Ascending aorta (tissue), 2 donors: ENCODE measurements at regions not wholly inside any gene's neighbourhood (a gene's known extent, or its start where the extent isn't known, plus 50 kb on each side); places are given as distances from the start of the nearest gene placed in this dataset.

Source experiments
- DNase-seq, 2 donors: peaks; one replicate each; pipeline ENCODE4 v3.0.0-alpha.2; 2019; ENCODE audit warnings: low spot score in 2 of 2
- H3K27ac ChIP-seq, 2 donors: fragments of 200-600 bp; sonication (generic); one replicate each; pipeline ENCODE4 v1.5.1; 2016 to 2017; ENCODE audit warnings: mild to moderate bottlenecking in 1 of 2
- H3K27me3 ChIP-seq: fragments of 200-600 bp; sonication (generic); one replicate; pipeline ENCODE4 v1.5.1; 2017
- H3K36me3 ChIP-seq, 2 donors: fragments of 200-600 bp; sonication (generic); one replicate each; pipeline ENCODE4 v1.5.1; 2016
- H3K4me1 ChIP-seq, 2 donors: fragments of 200-600 bp; sonication (generic); one replicate each; pipeline ENCODE4 v1.5.1; 2016 to 2017; ENCODE audit warnings: mild to moderate bottlenecking in 1 of 2
- H3K4me3 ChIP-seq, 2 donors: fragments of 200-600 bp; sonication (generic); one replicate each; pipeline ENCODE4 v1.5.1; 2016 to 2017; ENCODE audit warnings: mild to moderate bottlenecking in 1 of 2
- H3K9me3 ChIP-seq, 2 donors: fragments of 200-600 bp; sonication (generic); one replicate each; pipeline ENCODE4 v1.5.1; 2016
- intact Hi-C: fragments of 100-400 bp; cut with DNase I; formaldehyde crosslinking; loops from one replicate; pipeline ENCODE4 v1.15.1; 2023
- TF ChIP-seq, protein P1 (sequence below), 3 experiments: fragments of 200-600 bp in 2 of 3; fragments of 450-650 bp in 1 of 3; sonication (generic) in 2 of 3; IDR thresholded peaks; one replicate each; pipeline ENCODE4 v1.5.1; 2016 to 2019; ENCODE audit warnings: antibody characterized with exemption in 3 of 3, mild to moderate bottlenecking in 1 of 3, moderate library complexity in 1 of 3

DNA sequence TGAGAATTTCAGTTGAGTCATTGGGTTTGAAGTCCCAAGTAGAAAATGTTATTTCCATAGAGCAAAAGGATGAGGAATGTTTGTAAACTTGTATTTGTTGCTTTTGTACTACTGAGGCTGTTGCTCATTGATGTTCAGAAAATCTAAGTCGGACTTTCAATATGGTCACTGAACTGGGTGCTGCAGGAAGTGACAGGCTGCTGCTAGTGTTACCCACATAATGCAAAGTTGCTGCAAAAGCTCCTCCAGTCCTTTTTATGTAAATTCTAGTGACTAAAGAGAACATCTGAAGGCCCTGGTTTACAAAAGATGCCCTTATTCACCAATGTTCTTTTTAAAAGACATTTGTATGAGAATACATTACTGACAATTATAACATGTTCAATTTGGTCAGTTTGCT is 131.1 kb upstream of the FAM98A start:
- H3K9me3 ChIP-seq: no peaks in the 10 kb centered on the region
- TF ChIP-seq, protein P1, sequence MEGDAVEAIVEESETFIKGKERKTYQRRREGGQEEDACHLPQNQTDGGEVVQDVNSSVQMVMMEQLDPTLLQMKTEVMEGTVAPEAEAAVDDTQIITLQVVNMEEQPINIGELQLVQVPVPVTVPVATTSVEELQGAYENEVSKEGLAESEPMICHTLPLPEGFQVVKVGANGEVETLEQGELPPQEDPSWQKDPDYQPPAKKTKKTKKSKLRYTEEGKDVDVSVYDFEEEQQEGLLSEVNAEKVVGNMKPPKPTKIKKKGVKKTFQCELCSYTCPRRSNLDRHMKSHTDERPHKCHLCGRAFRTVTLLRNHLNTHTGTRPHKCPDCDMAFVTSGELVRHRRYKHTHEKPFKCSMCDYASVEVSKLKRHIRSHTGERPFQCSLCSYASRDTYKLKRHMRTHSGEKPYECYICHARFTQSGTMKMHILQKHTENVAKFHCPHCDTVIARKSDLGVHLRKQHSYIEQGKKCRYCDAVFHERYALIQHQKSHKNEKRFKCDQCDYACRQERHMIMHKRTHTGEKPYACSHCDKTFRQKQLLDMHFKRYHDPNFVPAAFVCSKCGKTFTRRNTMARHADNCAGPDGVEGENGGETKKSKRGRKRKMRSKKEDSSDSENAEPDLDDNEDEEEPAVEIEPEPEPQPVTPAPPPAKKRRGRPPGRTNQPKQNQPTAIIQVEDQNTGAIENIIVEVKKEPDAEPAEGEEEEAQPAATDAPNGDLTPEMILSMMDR (IDR thresholded peaks at IDR 0.05): no peak
- H3K4me3 ChIP-seq: no peak overlapping the region
- H3K27ac ChIP-seq: no peak overlapping the region
- H3K27me3 ChIP-seq: no peaks in the 10 kb centered on the region
- H3K4me1 ChIP-seq: no peaks in the 10 kb centered on the region
- no peaks in the 10 kb centered on the region for H3K36me3 ChIP-seq
- DNase-seq: no peak
- intact Hi-C loops: no loop called here

DNA sequence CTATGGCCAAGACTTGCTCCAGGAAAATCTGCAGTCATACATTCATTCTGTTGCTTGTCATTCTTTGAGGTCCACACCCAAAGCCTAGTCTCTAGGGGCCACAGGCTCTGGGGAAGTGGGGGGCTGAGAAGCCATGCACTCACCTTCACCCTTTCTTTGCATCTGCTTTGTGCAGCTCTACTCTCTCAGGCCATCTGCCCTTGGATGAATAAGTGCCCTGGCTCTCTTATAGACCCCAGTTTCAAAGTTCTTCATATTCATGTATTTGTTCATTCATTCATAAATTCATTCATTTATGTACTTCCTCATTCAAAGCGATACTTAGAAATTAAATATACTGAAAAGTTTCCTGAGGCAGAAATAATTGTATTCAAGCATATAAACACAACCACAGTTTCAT is 130.3 kb upstream of the FAM98A start:
- no peak for DNase-seq
- Histone ChIP-seq H3K4me1 (no peaks in the 10 kb centered on the region), H3K27ac (no peak overlapping the region), H3K4me3 (no peak overlapping the region), H3K9me3 (no peaks in the 10 kb centered on the region), H3K27me3 (no peaks in the 10 kb centered on the region), H3K36me3 (no peaks in the 10 kb centered on the region)
- intact Hi-C loops: no loop called here
- TF ChIP-seq, protein P1 (IDR thresholded peaks at IDR 0.05): no peak

DNA sequence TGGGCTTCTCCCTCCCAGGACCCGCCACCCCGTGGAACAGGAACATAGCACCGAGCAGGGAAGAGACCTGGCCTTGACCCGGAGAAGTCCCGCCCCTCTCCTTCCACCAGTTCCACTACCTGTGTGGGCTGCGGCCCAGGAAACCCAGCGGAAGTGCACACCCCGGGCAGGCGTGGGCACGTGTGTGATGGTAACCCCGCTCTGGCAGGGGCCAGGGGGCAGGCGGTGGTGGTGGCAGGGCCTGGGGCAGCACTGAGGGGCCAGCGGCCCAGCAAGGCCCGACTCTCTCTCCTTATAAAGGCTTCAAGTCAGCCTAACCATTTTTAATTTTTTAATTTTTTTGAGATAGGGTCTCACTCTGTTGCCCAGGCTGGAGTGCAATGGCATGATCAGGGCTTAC is 129.0 kb upstream of the FAM98A start:
- Histone ChIP-seq H3K36me3 (no peaks in the 10 kb centered on the region), H3K27me3 (no peaks in the 10 kb centered on the region), H3K27ac (no peak overlapping the region), H3K4me1 (no peaks in the 10 kb centered on the region), H3K9me3 (no peaks in the 10 kb centered on the region), H3K4me3 (no peak overlapping the region)
- intact Hi-C loops: no loop called here
- TF ChIP-seq, protein P1 (IDR thresholded peaks at IDR 0.05): no peak
- DNase-seq: no peak

DNA sequence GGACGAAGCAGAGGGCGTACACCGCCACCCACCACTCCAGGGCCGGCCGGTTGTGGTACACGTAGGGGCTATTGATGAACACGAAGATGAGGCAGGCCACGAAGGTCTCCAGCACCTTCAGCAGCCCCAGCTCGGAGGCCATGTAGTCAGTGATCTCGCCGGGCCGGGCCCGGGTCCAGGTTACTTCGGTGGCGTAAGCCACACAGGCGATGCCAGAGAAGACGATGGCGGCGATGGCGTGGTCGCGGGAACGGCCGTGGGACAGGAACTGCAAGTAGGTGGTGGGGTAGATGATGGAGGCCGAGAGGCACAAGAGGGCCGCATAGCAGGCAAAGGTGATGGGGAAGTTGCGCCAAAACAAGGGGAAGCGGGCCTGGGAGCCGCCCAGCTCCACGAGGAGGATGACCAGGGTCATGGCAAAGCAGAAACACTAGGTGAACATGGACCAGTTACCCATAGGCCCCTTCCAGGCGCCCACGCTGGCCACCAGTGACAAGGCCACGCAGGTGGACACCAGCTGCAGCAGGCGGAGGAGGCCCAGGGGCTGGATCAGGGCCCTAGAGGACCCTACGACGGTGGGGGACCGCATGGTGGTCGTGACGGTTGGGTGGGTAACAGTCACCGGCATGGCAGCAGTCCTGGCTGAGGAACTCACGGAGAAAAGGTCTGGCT is 128.4 kb upstream of the FAM98A start:
- TF ChIP-seq, protein P1 (IDR thresholded peaks at IDR 0.05): no peak
- H3K4me1 ChIP-seq: no peaks in the 10 kb centered on the region

DNA sequence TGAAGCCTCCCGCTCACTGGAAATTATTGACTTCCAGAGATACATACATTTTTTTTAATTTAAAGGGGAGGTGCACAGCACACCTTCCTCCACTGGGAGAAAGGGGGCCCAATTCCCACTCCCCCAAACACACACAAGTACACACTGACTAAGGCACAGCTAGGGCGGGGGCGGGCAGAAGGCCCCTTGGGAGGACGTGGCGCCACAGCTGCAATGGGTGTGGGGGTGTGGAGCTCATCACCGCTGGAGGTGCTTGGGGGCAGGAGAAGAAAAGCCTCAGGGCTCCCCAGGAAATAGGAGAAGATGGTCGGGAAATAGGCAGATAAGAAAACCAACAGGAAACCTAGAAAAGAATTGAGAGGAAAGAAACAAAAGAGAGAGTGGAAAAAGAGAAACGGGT is 127.3 kb upstream of the FAM98A start:
- intact Hi-C loops: no loop called here
- no peak overlapping the region for H3K4me3 ChIP-seq
- no peaks in the 10 kb centered on the region for H3K4me1 ChIP-seq
- no peaks in the 10 kb centered on the region for H3K27me3 ChIP-seq
- no peak overlapping the region for H3K27ac ChIP-seq
- no peaks in the 10 kb centered on the region for H3K36me3 ChIP-seq
- TF ChIP-seq, protein P1 (IDR thresholded peaks at IDR 0.05): no peak
- no peaks in the 10 kb centered on the region for H3K9me3 ChIP-seq
- no peak for DNase-seq

More for the DNA sequence above, 128.4 kb upstream of the FAM98A start:
- no peak overlapping the region for H3K4me3 ChIP-seq
- no peaks in the 10 kb centered on the region for H3K27me3 ChIP-seq
- intact Hi-C loops: no loop called here
- no peaks in the 10 kb centered on the region for H3K9me3 ChIP-seq
- no peak overlapping the region for H3K27ac ChIP-seq
- DNase-seq: no peak
- H3K36me3 ChIP-seq: no peaks in the 10 kb centered on the region

DNA sequence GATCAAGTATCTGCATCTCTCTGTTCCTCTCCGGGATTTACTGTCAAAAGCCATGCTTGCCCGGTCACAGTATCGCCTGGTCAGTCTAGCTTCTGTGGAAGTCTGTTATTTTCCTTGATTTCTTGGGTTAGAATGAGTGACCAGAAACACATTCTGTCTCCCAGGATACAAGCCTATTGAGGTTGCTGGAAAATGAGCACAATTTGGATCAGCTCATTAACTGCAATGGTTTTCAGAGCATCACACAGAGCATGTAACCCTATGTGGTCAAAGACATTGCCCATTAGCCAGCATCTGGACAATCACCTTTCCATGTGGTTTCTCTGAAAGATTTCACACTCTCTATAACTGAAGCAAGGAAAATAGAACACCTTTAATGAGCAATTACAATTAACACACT is 124.2 kb upstream of the FAM98A start:
- Histone ChIP-seq H3K27ac (no peak overlapping the region), H3K27me3 (no peaks in the 10 kb centered on the region), H3K36me3 (no peaks in the 10 kb centered on the region), H3K4me1 (no peaks in the 10 kb centered on the region), H3K4me3 (no peak overlapping the region), H3K9me3 (no peaks in the 10 kb centered on the region)
- TF ChIP-seq, protein P1 (IDR thresholded peaks at IDR 0.05): no peak
- no peak for DNase-seq
- intact Hi-C loops: no loop called here
